GM19328 (cell line): ENCODE measurements at regions not wholly inside any gene's neighbourhood (a gene's known extent, or its start where the extent isn't known, plus 50 kb on each side); places are given as distances from the start of the nearest gene placed in this dataset.

Experiments
- ATAC-seq: cut with Tn5 transposase; IDR thresholded peaks from one replicate; pipeline ENCODE4 v1.9.1; 2021; ENCODE audit warnings: mild to moderate bottlenecking, moderate library complexity; ENCODE audit not compliant: unreplicated experiment

DNA sequence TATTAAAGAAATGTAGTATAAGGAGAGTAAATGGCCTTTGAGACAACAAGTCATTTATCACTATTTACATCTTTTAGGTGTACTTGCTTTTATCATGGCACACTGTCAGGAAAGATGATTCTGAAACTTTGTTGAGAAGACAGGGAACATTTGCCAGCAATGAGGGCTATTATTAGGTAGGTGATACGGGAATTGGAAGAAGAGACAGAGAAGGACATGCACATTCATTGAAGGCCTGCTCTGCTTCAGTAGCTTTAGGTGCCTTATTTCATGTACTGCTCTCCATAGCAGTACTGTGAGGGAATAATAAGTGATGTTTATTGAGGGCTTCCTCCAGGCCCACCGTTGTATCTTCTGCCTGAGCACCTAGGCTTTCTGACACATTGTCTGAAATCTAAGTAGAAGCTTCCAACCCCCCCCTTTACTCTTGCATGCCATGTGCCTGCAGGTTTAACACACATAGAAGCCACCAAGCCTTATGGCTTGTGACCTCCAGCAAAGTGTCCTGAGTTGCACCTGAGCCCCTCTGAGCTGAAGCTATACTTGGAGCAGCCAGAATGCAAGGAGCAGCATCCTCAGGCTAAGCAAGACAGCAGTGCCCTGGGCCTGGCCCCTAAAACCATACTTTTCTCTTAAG, 275.2 kb upstream of the VLDLR start:
- ATAC-seq: no peak

DNA sequence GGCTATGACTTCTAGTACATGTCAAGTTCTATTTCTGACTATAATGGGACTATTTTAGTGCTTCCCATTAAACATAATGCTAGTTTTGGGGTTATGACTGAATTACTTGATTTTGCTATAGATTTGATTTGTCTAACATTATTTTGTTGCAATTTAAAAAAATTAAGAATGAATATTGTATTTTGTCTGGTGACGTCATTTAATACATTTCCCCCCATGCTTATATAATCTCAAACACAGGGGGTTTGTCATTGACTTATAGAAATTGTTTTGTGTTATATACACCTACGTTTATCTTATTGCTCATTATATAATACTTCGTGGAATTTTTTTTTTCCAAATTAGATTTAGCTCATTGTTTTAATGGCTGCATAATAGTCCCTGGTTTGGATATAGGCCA, 270.3 kb upstream of the VLDLR start:
- ATAC-seq: no peak

DNA sequence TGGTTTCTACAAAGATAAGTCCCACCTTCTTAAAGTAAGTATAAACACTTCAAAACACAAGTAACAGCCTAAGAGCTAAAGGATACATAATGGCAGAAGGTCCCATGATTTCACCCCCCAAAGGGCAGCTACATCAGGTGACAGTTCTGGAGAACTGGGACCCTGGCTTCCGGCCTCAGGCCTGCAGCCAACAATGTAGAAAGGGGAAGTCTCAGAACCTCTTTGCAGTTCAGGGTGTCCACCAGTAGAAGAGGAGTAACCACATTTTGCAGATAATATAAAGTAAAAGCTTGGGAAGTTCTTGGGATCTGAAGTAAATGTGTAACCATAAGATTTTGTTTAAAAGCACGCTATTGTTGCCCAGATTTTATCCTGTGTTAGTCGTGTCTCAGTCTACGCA, 267.4 kb upstream of the VLDLR start:
- ATAC-seq: no peak

DNA sequence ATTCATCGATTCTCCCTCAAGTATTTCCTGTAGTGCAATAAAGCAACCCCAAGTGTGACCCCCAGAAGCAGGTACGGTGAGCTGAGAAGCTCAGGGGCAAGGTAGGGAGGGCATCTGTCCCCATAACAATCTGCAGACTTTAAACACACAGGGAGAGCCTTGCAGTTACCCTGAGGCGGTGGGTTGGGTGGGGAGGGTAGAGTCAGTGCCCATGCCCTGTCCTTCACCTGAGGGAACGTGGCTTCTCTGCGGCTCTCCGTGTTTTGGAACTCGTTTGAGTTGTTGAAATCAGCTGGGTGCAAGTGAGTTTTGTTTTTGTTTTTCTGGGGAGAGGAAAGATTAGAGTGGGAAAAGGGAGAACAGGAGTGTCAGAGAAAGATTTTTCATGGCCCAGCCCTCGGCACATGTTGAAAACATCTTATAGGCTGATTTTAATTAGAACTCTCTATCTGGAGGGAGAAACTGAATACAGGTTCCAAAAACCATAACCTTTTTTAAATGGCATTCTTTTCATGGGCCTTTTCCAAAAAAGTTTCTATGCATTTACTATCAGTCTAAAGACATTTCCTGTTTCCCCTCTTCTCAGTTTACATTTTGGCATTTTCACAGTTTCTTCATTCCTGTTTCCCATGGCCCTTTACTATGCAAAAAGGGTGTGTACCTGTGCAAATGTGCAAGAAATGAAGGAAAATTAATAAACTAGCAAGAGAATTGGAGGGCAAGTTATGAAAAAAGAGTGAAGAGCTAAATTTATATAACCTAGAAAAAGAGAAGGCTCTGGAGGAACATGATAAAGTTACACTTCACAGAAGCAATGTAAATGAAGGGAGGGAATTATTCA, 266.5 kb upstream of the VLDLR start:
- no peak for ATAC-seq

DNA sequence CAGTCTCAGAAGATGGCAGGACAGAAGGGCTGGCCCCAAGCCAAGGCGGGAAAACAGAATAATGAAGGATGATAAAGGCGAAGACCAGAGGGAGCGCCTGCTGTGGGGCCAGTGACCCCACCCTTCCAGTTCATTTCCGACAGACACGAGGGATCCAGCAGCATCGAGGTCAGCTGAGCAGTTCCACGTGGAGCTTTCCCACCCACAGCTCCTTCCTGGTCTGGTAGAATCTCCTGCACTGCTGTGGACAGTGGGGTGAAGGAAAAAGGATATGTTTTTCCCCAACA, 265.9 kb upstream of the VLDLR start:
- ATAC-seq: no peak

DNA sequence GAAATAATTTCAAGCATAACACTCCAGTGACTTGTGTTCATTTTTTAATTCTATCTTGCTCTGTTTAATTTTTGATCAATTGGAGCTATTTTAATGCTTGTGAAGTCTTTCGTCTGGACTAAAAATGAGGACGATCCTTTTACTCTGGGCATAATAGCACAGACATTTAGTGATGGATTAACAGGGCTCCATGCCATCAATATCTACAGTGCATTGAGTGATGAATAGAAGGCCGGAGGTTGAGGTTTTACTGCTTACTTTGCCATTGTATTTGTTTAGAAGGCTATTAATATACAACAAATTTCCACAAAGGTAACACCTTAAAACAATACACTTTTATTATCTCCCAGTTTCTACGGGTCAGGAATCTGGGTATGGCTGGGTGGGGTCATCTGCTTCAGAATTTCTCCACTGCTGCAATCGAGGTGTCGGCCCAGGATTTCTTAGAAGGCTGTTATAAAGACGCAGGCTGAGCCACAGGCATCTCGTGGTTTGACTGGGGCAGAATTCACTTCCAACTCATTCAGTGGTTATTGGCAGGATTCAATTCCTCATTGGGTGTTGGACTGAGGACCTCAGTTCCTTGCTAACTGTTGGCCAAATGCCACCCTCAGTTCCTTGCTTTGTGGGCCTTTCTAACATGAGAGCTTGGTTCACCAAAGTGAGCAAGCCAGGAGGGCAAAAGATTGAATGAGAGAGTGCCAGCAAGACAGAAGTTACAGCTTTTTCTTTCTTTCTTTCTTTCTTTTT, 265.4 kb upstream of the VLDLR start:
- ATAC-seq: no peak

DNA sequence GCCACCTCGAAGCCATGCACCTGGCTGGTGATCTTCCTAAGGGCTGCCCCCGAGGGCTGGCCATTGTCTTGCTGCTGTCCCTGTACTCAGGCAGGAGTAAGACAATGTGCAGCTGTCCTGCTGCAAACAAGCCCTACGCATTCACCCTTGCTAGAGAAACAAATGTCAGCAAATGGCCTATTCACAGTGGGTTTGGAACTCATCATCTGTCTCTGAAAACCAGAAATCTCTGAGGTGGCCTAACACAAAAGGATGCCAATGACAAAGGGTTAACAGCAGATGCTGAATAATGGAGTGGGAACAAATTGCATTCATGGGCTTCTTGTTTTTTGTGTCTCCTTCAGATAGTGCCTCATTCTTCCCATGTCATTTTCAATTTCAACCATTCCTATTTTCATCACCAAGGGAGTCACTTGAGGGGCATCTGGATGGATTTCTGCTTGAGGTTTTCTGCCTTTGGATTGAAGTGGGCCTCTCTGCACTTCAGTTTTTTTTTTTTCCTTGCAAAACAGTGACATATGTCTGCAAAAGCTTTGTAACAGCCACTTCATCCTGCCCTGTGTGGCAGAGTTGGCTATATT, 261.6 kb upstream of the VLDLR start:
- ATAC-seq: no peak

DNA sequence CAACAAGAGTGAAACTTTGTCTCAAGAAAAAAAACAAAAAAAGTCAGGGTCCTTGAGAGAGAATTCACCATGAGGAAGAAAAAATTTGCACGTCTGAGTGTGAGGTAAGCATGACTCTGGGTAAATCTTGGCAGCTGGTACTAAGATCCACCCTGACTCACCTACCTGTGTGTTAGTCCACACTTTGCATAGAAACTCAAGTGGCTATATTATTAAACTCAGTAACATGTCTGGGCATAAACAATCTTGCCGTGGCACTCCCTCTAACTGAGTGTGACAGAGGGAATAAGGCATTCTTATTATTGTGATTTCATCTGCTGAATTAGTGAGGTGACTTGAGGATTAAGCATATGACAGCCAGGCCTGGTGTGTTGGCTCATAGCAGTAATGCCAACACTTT, 259.4 kb upstream of the VLDLR start:
- no peak for ATAC-seq

DNA sequence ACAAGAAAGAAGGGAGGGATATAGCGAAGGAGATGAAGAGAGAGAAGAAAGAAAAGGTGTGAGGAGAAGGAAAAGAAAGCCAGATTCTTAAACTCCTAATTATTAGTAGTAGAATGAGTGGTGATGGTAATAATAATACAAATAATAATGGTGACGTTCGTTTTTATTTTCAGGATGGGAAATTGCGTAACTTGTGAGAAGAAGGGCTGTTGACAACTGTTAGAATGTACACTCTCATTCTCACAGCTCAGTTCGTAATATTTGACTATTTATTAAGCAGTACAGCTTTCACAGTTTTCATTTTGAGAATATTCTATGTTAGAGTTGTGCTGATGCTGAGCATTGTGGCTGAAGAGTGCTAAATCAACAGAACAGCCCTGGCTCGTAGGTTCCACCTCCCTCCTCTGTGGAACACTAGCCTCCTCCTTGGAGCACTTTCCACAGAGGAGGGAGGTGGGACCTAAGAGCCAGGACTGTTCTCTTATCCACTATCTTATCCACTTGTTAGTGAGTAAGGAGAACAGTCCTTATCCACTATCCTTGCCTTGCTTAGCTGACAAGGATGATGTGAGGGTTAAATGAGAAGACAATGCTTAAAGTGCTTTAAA, 258.3 kb upstream of the VLDLR start:
- ATAC-seq: no peak

DNA sequence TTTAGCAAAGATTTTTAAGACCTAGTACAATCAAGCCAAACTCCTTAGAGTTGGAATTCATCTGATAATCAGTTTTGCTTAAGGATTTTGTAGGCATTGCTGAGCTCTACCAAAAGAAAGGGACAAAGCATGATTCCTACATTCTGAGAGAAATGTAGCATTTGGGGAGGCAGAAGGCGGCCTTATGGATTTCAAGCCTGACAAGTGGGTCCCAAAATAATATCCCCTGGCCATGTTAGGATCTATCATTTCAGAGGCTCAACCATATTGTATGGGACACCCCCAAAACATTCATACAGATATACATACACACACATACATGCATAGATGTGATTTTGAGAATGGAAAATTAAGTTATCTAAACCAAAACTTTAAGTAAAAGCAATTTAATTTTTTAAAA, 257.8 kb upstream of the VLDLR start:
- no peak for ATAC-seq

DNA sequence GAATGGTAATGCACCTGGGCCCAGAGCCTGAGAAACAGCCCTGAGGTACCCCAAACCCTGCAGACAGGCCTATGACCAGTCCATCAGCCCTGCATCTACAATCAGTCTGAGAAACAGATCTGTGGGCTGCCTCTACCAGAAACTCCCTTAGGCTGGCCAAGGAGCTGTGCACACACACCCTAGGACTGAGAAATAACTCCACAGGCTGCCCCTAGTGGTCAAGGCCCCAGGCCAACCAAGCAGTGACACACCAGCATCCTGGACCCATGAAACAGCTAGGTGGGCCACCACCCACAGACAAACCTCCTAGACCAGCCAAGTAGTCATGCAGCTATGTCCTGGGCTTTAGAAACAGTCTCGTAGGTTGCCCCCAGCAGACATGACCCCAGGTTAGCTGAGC, 253.6 kb upstream of the VLDLR start:
- ATAC-seq: no peak

DNA sequence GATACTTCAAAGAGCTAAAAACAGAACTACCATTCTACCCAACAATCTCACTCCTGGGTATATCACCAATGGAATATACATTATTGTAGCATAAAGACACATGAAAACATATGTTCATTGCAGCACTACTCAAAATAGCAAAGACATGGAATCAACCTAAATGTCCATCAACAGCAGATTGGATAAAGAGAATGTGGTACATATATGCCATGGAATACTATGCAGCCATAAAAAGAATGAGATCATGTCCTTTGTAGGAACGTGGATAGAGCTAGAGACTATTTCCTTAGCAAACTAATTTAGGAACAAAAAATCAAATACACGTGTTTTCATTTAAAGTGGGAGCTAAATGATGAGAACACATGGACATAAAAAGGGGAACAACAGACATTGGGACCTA, 247.9 kb upstream of the VLDLR start:
- ATAC-seq: no peak

DNA sequence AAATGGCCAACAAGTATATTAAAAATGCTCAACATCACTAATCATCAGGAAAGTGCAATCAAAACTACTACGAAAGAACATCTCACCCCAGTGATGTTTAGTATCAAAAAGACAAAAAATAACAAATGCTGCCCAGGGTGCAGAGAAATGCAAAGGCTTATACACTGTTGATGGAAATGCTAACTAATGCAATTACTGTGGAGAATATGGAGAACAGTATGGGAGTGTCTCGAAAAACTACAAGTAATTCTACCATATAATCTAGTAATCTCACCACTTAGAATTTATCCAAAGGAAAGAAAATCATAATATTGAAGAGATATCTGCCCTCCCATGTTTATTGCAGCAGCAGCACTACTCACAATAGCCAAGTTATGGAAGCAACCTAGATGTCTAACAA, 246.5 kb upstream of the VLDLR start:
- no peak for ATAC-seq

DNA sequence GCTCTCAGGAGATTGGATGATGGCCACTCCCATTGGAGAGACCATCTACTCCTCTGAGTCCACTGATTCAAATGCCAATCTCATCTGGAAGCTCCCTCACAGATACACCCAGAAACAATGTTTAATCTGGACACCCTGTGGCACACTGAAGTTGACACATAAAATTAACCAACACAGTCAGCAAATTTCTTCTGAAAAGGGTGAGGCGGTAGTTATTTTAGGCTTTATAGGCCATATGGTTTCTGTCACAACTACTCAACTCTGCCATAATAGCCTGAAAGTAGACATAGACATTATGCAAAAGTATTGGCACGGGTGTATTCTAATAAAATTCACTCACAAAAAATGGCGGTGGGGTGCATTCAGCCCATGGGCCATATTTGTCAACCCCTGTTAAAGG, 244.5 kb upstream of the VLDLR start:
- ATAC-seq: no peak

DNA sequence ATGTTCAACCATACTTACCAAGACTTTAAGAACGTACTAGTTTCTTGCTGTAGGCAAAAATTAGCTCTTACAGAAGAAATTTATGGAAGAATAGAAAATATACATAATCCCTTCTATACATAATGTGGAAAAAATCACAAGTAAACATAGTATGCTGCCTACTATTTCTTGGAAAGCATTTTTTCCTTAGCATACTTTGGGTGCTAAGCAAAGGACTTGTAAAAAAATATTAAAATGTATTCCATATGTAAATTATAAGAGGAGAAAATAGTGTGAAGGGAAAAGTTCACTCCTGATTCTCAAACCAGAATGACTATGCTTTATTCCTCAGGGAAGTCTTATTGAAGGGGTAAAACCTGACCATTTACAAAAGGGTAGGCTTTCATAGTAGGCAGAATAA, 243.8 kb upstream of the VLDLR start:
- no peak for ATAC-seq

DNA sequence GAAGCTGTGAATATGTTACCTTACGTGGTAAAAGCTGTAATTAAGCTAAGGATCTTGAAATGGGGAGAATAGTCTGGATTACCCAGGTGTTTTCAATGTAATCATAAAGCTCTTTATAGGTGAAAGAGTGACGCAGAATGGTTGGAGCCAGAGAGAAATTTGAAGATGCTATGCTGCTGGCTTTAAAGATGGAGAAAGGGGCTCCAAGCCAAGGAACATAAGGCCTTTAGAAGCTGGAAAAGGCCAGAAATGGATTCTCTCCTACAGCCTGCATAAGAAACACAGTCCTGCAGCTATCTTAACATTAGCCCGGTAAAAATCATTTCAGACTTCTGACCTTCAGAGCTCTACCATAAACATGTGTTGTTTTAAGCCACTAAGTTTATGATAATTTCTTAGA, 243.3 kb upstream of the VLDLR start:
- no peak for ATAC-seq

DNA sequence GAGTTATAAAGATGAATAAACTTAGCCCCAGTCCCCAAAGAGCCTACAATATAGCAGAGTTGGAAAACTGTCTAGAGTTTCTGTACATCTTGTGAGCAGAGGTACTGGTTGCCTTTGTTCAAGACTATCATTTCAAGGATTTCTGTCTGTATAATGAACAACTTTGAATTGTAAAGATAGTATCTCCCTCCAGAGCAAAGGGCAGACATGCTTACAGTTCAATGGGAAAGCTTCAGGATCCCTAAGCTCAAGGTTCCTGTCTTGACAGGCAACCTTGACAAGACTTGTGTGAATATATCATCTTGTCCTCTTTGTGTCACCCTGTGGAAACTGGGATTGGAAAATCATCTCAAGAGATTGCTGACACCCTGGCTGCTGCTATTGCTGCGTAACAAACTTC, 242.8 kb upstream of the VLDLR start:
- no peak for ATAC-seq

DNA sequence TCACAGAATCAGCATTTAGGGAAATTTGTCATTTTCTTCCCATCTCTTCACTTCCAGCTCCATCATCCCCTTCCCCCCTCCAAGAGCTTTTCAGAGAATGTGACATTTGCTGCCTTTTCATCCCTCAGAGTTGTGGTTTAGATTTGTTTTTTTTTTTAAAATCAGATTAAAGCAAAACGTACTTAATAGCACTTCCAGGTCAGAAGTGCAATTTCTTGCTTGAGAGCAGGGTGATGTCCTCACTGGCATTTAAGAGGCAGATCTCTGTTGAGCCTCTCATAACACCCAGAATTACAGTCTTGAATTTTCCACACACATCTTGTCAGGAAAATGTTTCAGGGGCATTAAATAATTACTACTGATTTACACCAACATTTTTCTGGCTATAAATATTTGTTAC, 236.8 kb upstream of the VLDLR start:
- no peak for ATAC-seq

DNA sequence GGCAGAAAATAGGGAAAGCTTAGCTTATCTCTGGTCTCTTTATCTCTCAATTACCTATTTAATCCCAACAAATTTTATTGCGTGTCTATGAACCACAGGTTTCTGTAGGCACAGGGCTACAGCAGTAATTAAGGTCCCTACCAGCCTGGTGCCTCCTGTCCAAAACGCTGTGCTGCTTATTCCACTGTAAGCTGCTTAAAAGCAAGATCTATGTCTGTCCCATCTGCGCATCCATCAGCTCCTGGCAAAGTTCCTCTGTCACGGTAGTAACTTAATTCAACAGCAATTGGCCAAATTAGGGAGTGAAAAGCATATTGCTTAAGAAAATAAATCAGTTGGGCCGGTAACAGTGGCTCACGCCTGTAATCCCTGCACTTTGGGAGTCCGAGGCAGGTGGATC, 235.8 kb upstream of the VLDLR start:
- ATAC-seq: no peak

DNA sequence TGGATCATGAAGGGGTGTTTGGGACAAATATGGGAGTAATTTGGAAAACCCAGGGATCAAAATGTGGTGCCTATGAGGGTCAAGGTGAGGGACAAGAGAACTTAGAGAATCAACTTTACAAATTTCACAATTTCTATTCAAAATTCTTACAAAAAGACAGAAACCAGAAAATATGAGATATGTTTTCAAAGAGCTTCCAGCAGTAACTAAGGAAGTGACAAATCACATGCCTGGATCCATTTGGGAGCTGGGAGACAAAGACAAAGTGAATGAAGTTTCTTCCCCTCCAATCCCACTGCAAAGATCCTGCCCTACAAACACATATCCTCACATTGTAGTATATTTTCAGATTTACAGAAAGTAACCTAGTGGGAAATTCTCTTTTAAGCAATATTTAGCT, 235.0 kb upstream of the VLDLR start:
- no peak for ATAC-seq

DNA sequence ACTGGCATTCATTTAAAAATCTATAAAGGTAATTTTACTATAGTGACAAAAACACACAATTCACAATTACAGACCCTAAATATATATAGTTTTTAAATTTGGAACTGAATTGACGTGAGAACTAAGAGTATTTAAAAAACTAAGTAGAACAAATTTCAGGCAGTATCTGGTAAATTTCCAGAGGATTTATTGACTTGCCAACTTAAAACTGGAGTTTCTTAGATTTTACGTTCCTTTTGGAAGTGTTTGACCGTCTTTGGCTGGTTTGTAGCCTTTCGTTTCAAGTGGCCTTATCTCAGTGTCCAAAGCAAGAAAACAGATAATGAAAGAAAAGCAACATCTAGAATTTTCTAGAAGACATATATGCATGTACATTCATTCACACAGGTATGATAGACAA, 234.4 kb upstream of the VLDLR start:
- ATAC-seq: no peak

DNA sequence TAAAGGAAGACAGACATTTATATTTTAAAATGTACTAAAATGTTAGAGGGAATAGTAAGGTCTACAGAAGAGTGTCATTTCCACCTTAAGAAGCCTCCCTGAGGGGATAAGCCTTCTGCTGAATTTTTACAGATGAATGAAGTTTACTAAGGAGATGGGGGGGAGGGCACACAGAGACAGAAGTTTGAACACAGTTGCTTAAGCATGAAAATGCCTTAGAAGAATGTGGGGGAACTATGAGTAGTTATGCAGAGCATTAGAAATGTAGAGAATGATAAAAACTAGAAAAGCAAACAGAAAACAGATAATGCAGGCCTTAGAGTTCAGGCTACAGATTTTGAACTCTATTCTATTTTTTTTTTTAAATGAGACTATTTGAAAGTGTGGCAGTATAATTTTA, 232.2 kb upstream of the VLDLR start:
- no peak for ATAC-seq
